NCI-H2107 (cell line): ENCODE measurements at regions not wholly inside any gene's neighbourhood (a gene's known extent, or its start where the extent isn't known, plus 50 kb on each side); places are given as distances from the start of the nearest gene placed in this dataset.

ENCODE experiments used
- DNase-seq: peaks from one replicate; lab custom pipeline; 2025; lab: John Stamatoyannopoulos, UW

DNA sequence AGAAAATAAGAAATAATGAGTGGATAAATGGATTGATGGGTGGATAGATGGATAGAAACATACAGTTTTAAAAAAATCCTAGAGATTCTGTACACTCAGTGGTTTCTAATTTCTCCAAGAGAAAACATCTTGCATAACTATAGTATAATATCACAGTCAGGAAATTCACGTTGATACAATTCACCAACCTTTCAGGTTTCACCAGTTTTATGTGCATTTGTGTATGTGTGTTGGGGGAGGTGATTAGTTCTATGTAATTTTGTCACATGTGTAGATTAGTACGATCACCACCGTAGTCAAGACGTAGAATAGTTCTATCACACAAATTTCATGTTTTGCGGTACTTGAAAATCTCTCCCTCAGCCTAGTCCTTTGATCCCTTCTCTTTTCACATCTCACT is 288.2 kb upstream of the LRATD1 start:
- DNase-seq, result no peak

DNA sequence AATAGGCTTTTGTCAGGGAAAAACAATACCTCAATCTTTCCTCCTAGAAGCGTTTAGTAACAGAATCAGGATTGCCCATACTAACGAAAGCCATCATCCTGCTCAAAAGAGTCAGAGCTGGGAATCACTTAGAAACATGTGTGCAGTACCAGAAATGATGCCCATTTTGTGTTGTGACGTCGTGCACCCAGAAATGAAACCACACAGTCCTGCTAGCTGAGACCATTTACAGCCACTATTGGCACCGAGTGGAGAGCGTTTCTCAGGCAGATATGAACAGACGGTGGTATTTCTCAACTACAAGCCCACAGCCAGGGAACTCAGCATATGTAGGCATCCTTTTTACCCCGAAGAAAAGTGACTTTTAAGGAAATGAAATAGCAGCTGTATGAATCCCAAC is 284.3 kb upstream of the LRATD1 start:
- DNase-seq, result no peak

DNA sequence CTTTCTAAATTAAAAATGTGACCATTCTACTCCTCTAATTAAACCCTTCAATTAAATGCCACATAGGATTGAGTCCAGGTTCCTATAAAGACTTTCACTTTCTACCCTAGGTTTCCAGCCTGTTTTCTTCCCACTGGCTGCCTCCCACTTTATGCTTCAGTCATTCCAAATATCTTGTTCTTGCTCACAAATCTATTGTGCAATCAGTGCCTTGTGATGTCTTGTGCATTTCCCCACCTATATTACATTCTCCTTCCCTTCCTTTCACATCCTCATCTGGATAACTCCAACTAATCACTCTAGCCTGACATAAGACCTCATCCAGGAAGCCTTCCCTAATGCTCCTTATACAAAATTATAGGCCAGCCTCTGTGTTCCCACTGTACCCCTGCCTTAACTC is 281.7 kb upstream of the LRATD1 start:
- no peak for DNase-seq

DNA sequence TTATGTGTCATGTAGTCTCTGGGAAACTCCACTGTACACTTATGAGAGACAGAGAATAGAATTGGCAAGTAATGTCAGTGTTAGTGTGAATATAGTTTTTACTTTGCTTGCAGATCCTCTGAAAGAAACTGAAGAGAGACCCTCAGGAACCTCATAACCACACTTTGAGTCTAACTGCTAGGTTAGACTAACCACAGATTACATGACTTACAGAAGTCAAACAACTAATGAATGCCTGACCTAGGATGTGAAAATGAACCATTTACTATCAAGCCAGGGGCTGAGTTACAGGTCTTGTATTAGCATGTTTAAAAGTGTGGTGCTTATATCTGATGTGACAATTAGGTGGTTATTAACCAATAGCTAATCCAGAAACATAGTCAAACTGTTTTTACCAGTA is 280.4 kb upstream of the LRATD1 start:
- DNase-seq, result no peak

DNA sequence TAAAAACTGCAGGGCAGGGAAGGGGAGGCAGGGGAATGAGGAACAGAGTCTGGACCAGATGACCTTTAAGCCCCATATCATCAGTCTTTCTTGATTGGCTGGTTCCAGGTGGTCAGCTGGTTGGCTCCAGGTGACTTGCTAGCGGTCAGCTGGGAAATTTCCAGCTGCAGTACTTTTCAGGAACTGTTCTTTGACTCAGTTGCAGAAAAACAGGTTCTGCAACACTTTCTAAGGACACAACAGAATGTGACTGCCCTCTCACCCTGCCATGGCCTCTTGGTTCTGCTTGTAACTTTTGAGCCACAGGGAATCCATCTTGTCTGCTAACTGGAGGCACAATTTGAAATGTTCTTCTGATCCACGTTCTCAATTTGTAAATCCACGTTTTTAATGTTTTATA is 278.3 kb upstream of the LRATD1 start:
- no peak for DNase-seq

DNA sequence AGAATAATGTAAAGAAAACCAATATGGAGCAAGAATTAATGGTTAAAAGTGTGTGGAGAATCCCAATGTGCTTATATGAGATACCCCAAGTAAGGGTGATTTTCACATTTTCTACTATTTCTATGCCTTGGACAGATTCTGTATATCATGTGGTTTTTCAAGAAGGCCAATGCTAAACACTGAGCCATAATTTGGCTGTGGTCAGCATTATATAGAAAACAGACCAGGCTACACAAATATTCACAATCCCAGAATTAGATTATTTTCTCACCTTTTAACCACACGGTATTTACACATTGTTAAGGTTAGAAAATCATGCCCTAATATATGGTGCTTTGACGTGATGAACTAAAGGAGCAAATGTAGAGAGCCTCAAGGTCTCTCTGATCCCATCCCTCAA is 277.4 kb upstream of the LRATD1 start:
- DNase-seq, result no peak

DNA sequence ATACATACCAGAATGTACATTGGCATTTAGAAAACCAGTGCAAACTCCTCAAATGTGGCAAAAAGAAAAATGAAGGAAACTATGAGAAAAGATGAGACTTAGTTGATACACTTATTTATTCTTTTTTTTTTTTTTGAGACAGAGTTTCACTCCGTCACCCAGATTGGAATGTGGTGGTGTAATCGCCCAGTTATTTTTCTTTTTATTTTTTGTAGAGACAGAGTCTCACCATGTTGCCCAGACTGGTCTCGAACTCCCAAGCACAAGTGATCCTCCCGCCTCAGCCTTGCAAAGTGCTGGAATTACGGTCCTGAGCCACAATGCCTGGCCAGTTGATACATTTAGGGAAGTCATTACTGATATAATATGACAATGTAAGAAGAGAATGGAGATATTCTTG is 274.2 kb upstream of the LRATD1 start:
- DNase-seq, result no peak

DNA sequence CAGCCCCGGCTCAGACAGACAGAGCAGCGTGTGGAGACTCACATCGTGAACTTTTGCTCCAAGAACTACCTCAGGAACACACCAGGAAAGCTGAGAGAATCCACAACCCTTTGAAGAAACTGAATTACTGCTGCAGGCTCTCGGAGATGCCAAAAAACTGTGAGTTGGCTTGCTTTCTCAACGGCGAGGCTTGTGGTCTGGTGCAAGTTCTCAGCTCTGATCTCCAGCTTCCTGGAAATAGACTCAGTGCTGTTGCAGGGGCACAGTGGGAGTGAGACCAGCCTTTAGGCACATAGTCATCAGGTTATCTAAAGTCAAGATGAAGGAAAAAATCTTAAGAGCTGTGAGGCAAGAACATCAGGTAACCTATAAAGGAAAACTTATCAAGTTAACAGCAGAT is 273.7 kb upstream of the LRATD1 start:
- DNase-seq, result no peak

DNA sequence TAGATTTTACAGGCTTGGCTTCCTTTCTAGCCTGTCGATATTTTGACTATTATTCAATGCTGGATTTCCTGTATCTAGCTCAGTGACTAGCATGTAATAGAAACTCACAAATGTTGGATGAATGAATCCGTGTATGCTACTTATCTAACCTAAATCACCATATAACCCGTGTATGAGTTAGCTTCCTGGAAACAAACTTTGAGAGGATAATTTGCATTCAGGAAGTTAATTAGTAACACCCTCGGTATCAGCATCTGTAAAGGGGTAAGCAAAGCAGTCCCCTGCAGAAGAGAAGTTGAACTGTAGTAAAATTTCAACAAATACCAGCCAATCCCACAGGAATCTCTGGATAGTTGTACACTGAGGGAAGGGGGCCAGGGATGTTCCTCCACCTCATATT is 269.4 kb upstream of the LRATD1 start:
- no peak for DNase-seq

DNA sequence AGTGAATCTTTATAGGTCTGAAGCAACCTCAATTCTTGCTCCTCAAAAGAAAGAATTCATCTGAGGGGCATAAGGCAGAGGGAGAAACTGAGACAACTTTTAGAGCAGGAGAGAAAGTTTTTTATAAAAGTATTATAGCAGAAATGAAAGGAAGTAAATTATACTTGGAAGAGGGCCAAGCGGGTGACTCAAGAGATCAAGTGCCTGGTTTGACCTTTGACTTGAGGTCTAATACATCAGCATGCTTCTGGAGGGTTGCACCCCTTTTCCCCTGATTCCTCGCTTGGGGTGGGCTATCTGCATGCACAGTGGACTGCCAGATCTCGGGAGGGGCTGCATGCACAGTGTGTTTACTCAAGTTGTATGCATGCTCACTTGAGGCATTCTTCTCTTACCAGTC is 268.5 kb upstream of the LRATD1 start:
- no peak for DNase-seq

DNA sequence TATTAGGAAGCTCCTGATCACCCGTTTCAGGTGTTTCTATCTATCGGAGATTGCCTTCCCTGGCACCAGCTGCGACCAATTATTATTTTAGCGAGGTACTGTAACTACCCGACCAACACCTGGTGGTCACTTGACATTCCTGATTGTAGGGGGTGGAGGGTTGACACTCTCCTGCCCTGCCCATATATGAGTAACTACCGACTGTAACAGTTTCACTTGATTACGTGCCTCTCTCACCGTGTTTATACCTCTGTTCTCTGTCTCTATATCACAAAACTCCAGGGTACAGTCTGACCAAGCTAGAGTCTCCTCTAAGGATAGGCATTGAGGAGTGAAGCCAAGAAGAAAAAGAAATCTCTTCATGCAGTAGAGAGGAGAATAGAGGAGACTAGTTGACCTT is 268.0 kb upstream of the LRATD1 start:
- DNase-seq, result no peak

DNA sequence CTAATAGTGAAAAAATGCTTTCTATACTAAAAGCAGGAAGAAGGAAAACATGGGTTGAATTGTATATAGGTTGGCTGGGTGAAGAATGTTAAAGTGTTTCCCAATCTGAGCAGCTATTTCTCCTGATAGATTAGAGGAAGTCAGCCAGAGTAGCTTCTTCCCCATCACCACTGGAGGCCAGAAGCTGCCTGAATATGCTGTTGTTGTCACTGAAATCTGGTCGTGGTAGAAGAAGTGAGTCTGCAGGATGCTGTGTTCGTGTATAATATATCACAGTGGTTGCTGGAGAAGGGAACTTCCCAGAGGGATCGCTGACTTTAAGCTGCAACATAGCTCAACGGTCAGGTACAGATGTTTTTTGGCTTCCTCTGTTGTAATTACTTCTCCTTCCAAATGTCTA is 247.5 kb upstream of the LRATD1 start:
- no peak for DNase-seq

DNA sequence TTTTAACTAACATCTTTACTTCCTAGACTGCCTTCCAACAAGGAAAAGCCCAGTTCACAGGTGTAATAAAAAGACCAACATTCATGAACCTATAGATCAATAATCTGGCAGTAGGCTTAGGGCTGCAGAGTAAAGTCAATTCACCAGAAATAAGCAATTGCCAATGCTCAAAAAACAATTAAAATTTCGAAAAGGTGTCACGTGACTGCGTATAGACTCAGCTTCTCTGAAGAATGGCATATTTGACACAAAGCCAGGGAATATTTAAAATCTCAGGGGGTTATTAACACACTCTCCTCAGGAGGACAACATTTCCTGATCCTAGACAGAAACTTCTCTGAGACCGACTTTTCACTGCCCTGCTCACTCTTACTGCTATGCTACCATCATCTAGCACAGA is 245.2 kb upstream of the LRATD1 start:
- no peak for DNase-seq

DNA sequence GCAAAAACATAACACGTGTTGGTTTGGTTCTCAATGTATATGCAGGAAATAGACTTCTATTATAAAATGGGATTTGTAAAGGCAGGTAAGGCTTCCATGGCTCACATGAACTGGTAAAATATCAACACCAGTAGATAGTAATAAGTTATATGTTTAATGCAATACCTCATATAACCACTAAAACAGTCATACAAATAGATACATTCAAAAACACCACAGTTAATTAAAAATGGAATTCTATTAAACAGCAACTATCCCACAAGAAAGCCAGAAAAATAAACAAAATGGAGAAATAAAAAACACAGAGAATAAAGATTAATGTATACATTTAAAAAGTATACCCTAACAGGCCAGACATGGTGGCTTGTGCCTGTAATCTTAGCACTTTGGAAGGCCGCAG is 243.8 kb upstream of the LRATD1 start:
- DNase-seq, result no peak

DNA sequence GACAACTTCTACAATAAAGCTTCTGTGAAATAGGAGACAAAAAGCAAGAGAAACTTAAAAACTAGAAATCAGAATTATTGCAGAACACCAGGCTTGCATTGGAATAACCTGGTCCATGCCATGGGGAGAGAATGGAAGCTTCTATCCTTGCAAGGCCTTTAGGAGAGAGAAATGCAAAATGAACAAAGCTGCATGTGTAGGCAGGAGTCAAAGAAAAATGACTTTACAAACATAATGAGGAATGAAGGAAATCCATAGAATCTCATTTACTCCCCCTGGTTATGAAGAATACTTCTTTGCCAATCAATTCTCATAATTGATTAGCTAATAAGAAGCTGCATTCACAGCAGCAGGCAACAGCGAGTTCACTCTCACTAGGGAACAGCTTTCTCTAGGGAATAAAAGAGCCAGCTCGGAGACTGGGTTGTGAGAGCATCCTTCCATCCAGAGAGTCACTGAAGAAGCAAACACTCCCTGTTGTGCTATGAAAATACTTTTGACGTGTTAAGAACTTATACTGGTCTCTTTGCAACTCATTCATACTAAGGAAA is 235.9 kb upstream of the LRATD1 start:
- DNase-seq, result no peak

DNA sequence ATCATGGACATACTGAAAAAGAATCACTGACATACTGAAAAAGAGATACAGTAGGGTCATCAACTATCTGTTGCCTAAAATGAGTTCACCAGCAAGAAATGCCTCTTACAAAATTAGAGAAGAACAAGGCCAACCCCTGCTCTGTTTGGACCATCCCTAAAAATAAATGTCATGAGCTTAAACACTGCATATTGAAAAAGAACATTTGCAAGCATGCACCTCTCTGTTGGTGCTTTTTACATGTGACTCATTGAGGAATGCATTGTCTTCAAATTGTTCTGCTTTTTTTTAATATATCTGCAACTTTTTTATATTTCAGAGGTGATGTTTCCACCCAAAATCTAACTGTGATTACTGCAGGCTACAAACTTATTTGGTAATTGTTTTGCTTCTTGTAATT is 233.9 kb upstream of the LRATD1 start:
- DNase-seq, result no peak

DNA sequence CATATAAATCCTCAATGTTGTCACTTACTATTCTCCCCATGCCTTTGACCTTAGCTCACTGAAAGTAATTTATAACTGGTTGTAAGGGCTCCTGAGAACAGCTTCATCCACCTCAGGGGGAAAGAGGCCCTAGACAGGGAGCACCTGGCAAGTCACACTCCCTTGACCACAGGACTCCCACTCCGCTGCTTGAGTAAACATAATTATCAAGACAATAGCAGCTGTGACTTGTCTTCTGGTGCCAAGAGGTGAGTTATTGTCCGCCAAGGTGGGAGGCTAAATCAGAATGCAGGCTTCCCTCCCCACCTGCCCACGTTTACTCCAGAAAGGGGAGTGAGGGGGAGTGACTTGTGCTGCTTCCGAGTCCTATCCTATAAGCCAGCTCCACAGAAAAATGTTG is 230.6 kb upstream of the LRATD1 start:
- DNase-seq, result peak; percentile 80

DNA sequence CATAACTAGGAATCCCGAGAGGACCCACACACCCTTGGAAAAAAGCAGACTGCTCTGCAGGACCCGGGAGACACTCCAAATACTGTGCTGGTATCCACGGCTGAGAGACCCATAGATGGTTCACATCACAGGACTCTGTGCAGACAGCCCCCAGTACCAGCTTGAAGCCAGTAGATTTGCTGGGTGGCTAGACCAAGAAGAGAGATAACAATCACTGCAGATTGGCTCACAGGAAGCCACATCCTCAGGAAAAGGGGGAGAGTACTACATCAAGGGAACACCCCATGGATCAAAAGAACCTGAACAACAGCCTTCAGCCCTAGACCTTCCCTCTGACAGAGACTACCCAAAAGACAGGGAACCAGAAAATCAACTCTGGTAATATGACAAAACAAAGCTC is 223.8 kb upstream of the LRATD1 start:
- DNase-seq, result no peak

DNA sequence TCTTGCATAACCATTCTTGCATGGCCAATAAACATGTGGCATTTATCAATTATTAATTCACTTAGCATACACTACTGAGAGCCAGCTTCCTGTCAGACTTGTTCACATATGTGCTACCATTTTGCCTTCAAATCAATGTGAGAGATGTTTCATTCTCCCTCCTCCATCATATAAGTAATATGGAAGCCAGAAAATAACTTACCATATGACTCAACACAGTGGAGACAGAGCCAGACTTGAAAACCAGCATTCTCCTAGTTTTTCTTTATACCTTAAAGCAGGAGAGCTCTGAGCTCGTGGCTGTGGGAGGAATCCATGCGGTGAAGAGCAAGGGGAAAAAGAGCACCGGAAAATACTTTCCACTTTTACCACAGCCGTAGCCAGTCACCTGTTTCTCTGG is 215.0 kb upstream of the LRATD1 start:
- DNase-seq, result no peak

DNA sequence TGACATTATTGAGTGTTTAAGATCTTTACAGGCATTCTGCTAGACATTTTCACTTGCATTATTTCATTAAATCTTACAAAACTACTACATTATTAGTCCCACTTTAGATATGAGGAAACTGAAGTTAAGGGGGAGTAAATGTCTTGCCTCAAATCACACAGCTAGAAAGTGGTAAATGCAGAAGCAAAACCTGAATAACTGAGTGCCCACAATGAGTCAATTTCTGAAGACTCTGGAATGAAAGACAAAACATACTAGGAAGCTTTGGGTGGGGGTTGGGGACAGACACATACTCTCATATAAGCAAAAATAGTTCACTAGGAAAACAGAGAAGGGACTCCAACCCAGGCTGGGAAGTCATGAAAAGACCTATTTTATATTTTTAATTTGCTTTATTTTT is 214.4 kb upstream of the LRATD1 start:
- no peak for DNase-seq

DNA sequence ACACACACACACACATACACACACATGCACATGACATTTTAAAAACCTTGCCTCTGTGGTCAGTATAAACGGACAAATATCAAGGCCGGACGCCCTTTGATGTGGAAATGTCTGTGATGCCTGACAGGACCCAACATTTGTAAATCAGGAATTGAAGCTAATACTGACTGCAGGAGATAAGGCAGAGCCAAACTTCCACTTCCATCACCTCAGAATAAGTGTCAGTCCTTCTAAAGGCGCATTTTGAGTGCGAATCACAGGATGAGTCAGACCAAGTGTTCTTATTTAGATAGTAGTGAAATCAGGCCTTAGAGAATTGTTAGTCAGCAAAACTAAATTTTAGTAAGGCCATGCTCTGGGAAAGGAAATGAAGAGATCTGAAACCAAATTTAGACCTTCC is 211.7 kb upstream of the LRATD1 start:
- DNase-seq, result no peak

DNA sequence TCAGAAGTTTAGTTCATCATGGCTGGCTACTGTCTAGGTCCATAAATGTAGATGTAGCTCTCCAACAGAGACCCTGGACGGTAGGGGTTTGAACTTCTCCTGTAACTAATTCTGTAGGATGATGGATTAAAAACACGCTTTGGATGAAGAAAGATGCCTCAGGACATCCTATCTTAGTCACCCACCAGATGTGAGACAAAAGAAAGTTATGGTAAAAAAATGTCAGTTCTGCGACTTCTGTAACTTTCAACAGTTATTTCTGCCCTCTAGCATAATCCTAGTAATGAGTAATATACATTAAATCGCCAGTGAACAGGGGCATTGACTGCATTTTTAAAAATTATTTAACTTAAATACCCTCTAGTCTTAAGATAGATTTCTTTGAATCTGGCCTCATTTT is 210.1 kb upstream of the LRATD1 start:
- no peak for DNase-seq

DNA sequence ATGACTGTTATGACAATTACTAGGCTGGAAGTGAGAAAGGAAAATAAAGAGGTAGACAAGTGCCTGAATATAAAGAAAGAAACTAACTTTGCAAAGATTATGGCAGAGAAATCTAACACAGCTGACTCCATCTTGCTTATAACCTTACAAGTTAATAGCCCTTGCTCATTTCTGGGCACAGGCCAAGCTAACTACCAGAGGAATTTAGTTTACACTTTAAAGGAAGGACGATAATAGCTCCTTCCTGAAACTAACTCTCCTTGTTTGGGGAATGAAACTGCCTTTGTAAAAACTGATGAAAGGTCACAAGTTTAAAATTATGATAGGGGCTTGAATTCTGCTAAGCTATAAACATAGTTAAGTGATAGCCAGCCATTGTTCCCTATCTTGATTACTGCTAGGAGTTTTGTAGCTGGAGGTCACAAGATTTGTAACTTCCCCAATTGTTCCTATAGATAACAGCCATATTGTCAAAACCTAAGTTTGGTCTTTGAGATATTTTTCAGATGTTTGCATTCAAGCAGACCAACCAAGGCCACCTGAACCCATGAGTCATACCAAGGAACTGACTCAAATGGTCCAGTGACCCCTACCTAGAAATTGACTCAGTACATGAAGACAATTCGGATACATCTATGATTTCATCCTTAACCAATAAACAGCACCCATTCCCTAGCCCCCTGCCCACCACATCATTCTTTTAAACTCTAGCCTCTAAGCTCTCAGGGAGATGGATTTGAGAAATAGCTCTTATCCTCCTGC is 209.2 kb upstream of the LRATD1 start:
- no peak for DNase-seq
